ENCODE measurements at regions not wholly inside any gene's neighbourhood (a gene's known extent, or its start where the extent isn't known, plus 50 kb on each side); places are given as distances from the start of the nearest gene placed in this dataset.

DNA sequence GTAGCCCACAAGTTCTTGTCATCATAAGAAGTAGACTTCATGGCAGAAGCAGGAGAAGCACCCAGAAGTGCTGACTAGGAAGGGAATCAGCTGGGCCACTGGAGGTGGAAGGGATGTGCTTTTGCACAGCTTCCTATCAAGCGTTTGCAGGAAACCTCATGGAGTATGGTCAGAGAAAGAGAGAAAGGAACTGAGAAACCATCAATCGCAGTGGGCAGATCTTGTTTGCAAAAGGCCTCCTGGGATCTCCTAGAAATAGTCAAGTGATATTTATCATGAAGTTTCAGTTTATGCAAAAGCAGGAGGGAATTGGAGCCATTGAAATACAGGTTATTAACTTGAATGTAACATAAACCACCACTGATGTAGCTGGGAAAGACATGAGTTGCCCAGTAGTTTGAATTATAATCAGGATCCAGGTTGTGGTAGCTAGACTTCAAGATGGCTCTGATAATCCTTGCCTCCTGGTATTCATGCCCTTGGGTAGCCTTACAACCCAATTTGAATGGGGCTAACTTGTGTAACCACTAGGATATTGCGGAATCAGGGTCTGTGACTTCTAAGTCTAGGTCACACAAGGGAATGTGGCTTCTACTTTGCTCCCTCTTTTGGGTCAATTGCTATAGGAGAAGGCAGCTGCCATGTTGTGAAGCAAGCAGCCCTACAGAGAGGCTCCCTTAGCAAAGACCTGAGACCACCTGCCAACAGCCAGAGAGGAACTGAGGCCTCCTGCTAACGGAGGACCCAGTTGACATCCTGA is 69.8 kb upstream of the TCF4 start:
- no peak for DNase-seq (ENCODE audit: low read depth, low spot score)

DNA sequence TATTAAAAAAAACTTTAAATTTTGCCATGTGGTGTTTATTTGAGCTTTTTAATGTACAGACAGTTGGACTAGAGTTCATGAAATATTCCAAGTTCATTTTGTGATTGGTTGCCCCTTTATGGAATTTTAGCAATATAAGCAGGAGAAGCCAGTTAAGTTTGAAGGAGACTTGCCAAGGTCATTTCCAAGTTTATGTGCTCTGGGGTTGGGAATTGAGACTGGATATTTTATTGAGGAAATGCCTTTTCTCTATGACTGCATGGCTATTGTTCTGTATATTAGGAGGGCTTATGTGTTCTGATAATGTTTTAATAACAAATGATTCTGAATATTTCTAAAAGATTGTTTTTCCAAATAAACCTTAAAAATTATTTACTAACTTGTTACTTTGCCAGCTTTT is 67.0 kb upstream of the TCF4 start:
- DNase-seq (ENCODE audit: low read depth, low spot score) = no peak

DNA sequence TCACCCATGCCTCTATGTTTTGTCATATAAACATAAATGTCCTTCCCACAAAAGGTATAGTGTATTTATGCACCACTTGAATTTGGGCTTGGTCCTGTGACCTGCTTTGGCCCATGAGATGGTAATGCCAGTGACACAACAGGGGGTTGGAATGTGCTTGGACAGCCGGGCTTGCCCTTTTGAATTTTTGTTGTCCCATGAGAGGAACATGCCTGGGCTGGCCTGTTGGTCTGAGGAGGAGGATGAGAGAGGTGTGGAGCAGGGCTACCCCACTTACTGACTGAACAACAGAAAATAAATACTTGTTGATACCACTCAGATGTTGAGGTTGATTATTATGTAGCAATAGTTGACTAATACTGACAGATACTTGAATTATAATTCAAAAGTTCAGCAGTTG is 63.2 kb upstream of the TCF4 start:
- no peak for DNase-seq (ENCODE audit: low read depth, low spot score)

DNA sequence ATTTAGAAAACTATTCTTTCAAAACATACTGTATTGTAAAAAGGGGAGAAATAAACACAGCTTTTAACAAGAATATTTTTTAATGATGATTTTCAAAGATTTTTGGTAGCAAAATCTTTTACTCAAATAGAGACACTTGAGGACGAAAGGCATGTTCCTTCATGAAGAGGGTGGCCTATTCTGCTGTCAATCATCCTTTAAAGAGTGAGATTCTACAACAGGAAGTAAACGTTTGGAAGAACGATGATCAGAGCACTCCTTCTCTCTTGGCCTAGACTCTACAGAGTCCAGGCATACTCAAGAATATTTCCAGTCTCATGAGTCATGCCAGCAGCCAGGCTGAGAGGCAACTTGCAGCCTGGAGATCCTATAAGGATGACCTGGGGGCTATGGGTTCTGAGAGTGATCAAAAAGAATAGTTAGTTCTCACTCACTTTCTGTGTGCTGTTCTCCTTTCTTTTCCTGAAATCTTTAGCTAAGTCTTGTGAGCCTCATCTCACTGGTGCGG is 62.4 kb upstream of the TCF4 start:
- DNase-seq (ENCODE audit: low read depth, low spot score) = no peak

DNA sequence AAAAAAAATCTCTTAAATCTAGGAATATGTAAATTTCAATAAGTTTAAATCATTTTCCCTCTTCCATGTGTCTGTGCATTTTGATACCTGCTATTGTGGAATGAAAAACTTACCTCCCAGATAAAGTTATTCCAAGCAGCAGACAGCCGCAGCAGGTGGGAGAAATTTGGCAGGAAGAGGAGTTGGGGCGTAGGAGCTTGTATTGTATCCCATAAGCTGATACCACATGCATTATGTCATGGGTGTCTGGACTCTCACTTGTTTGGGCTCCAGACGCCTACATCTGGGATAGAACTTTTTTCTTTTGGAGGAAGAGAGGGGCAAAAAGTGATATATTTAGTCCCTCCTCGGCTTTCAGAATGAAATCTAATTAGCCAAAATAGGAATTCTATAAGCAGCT is 59.3 kb upstream of the TCF4 start:
- DNase-seq (ENCODE audit: low read depth, low spot score) = no peak

DNA sequence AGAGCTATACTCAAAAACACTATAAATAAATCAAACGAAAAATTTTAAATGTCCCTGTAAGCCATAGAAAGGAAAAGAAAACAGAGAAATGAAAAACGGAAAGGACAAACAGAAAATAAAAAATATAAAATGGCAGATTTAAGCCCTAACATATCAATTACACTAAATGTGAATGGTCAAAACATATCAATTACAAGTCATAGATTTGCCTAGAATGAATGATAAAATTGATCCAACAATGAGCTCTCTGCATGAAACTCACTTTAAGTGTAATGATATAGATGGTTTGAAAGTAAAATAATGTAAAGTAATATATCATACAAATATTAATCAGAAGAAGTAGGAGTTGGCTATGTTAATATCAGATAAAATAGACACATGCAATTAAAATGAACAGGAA is 54.2 kb upstream of the TCF4 start:
- DNase-seq (ENCODE audit: low read depth, low spot score) = no peak

DNA sequence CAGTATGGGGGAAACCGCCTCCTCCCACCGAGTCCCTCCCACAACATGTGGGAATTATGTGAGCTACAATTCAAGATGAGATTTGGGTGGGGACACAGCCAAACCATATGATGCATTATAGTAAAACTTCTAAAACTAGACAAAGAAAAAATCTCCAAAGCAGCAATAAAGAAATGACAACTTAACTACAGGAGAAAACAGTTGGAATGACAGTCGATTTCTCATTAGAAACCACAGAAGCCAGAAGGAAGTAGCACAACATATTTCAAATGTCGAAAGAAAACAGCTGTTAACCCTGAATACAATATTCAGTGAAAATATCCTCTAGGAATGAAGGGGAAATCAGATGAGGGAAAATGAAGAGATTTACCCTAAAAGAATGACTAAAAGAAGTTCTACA is 53.5 kb upstream of the TCF4 start:
- DNase-seq (ENCODE audit: low read depth, low spot score) = no peak

Measured in ELF-1 (cell line).